HepG2 (cell line): ENCODE measurements at regions not wholly inside any gene's neighbourhood (a gene's known extent, or its start where the extent isn't known, plus 50 kb on each side); places are given as distances from the start of the nearest gene placed in this dataset.

Experiments used
- ATAC-seq: fragments of 200-7000 bp; cut with Tn5 transposase; 3 replicates; pipeline ENCODE4 v1.9.1; 2020; ENCODE audit warnings: mild to moderate bottlenecking, moderate library complexity
- BruUV-seq: library from RNA; stranded (reverse); fragments of 400-500 nt; replicated peaks from 2 replicates; lab custom pipeline; 2021; lab: Mats Ljungman, UMichigan
- CTCF ChIA-PET: fragments of 300-600 bp; formaldehyde crosslinking; extraction: SDS; loops from one replicate; lab custom pipeline; 2021; ENCODE audit warnings: low total read pairs, inconsistent platforms, low intra/inter-chr PET ratio; lab: Yijun Ruan, JAX
- POLR2A ChIA-PET: fragments of 350-600 bp; sonication (Branson Sonifier 250); formaldehyde crosslinking; loops from one replicate; lab custom pipeline; 2020; ENCODE audit warnings: antibody characterized with exemption, inconsistent platforms; lab: Yijun Ruan, JAX
- DNase-seq: peaks from one replicate; pipeline ENCODE4 v3.0.0-alpha.2; 2015; ENCODE audit warnings: low spot score
- FAIRE-seq: peaks from 3 replicates; lab custom pipeline; 2011; peaks lifted over from hg19 to GRCh38; lab: Jason Lieb, UNC
- H2AFZ ChIP-seq: one replicate; pipeline ENCODE4 v1.6.1; 2011; ENCODE audit warnings: low read length, inconsistent platforms
- H3K27ac ChIP-seq: fragments of 300-600 bp; 3 replicates; pipeline ENCODE4 v1.8.0; 2011; ENCODE audit warnings: mixed run types, mild to moderate bottlenecking, mixed read lengths, low read length, inconsistent platforms; ENCODE audit not compliant: insufficient read depth; ENCODE audit errors: extremely low read length
- H3K27me3 ChIP-seq, 2 experiments: fragments of 200-600 bp in 1 of 2; 2 replicates in 1 of 2; 3 replicates in 1 of 2; pipeline versions ENCODE4 v1.6.0 to v1.8.0; 2011; ENCODE audit warnings: low read length in 2 of 2, mild to moderate bottlenecking in 2 of 2, moderate library complexity in 2 of 2, inconsistent platforms in 1 of 2; ENCODE audit not compliant: insufficient read depth in 2 of 2, control insufficient read depth in 1 of 2
- H3K36me3 ChIP-seq, 2 experiments: fragments of 200-600 bp in 1 of 2; replicated peaks in 1 of 2; 2 replicates in 1 of 2; 3 replicates in 1 of 2; pipeline versions ENCODE4 v1.5.1 to v1.8.0; 2011; ENCODE audit warnings: low read length in 2 of 2, inconsistent platforms in 1 of 2; ENCODE audit not compliant: insufficient read depth in 2 of 2, control insufficient read depth in 1 of 2
- H3K4me1 ChIP-seq: 2 replicates; pipeline ENCODE4 v1.5.1; 2012; ENCODE audit warnings: low read length, inconsistent platforms; ENCODE audit not compliant: insufficient read depth
- H3K4me2 ChIP-seq: 2 replicates; pipeline ENCODE4 v1.6.0; 2011; ENCODE audit warnings: low read depth, low read length, inconsistent platforms
- H3K4me3 ChIP-seq, 3 experiments: fragments of 200-600 bp in 1 of 3; sonication (generic), shearing (Covaris generic) in 1 of 3; replicated peaks in 1 of 3; 2 replicates each; pipeline ENCODE4 v1.5.1; 2011 to 2016; ENCODE audit warnings: low read length in 3 of 3, inconsistent platforms in 2 of 3, low read depth in 2 of 3, mild to moderate bottlenecking in 2 of 3, control low read depth in 1 of 3, mixed read lengths in 1 of 3; ENCODE audit not compliant: insufficient read depth in 1 of 3
- H3K79me2 ChIP-seq: one replicate; pipeline ENCODE4 v1.6.1; 2011; ENCODE audit warnings: low read length, inconsistent platforms; ENCODE audit not compliant: insufficient read depth
- H3K9ac ChIP-seq: 2 replicates; pipeline ENCODE4 v1.6.0; 2011; ENCODE audit warnings: mild to moderate bottlenecking, low read depth, low read length, inconsistent platforms; ENCODE audit not compliant: insufficient read depth
- H3K9me3 ChIP-seq: 2 replicates; pipeline ENCODE4 v1.5.1; 2012; ENCODE audit warnings: mild to moderate bottlenecking, low read length
- H4K20me1 ChIP-seq: 2 replicates; pipeline ENCODE4 v1.6.0; 2011; ENCODE audit warnings: inconsistent platforms, mild to moderate bottlenecking, low read length, moderate library complexity; ENCODE audit not compliant: insufficient read depth
- ATAD3A ChIP-seq: sonication (generic); formaldehyde crosslinking; IDR thresholded peaks from 2 replicates; pipeline ENCODE4 v1.4.0; 2020; ENCODE audit warnings: missing genetic modification reagents
- HNRNPH1 ChIP-seq: fragments of 200-400 bp; formaldehyde crosslinking; optimal IDR thresholded peaks from 2 replicates; pipeline ENCODE3; 2017; ENCODE audit warnings: mild to moderate bottlenecking, low read depth, low read length
- KDM5A ChIP-seq: fragments of 200-600 bp; sonication (generic); IDR thresholded peaks from 2 replicates; pipeline ENCODE4 v1.7.0; 2018; ENCODE audit warnings: antibody characterized with exemption, mild to moderate bottlenecking, low read length, borderline replicate concordance
- MAFF ChIP-seq: IDR thresholded peaks from 2 replicates; pipeline ENCODE4 v1.6.1; 2011; ENCODE audit warnings: low read depth, low read length, improper control_type of control experiment
- MAFK ChIP-seq, 2 experiments: IDR thresholded peaks in 1 of 2; conservative IDR thresholded peaks in 1 of 2; 2 replicates each; pipeline ENCODE4 v1.6.1; 2011; ENCODE audit warnings: improper control_type of control experiment in 2 of 2, low read length in 2 of 2
- PITX1 ChIP-seq: sonication (generic); formaldehyde crosslinking; IDR thresholded peaks from 2 replicates; pipeline ENCODE4 v1.5.1; 2020; ENCODE audit warnings: mild to moderate bottlenecking, missing genetic modification reagents
- RAD51 ChIP-seq: fragments of 450-650 bp; IDR thresholded peaks from 2 replicates; pipeline ENCODE4 v1.6.1; 2016; ENCODE audit warnings: borderline replicate concordance
- SETDB1 ChIP-seq: sonication (generic); formaldehyde crosslinking; IDR thresholded peaks from 2 replicates; pipeline ENCODE4 v1.5.1; 2020; ENCODE audit warnings: missing genetic modification reagents, mild to moderate bottlenecking, borderline replicate concordance
- SIN3A ChIP-seq: IDR thresholded peaks from 2 replicates; pipeline ENCODE4 v1.6.1; 2011; ENCODE audit warnings: low read depth, mild to moderate bottlenecking, control low read depth, low read length, borderline replicate concordance
- SMARCE1 ChIP-seq: fragments of 450-650 bp; IDR thresholded peaks from 2 replicates; pipeline ENCODE4 v1.6.1; 2017; ENCODE audit warnings: borderline replicate concordance
- SRF ChIP-seq: IDR thresholded peaks from 2 replicates; pipeline ENCODE4 v1.6.1; 2011; ENCODE audit warnings: mild to moderate bottlenecking, low read depth, low read length, moderate library complexity
- TOPORS ChIP-seq: sonication (generic); formaldehyde crosslinking; IDR thresholded peaks from 2 replicates; pipeline ENCODE4 v1.8.0; 2023; ENCODE audit warnings: mild to moderate bottlenecking, missing genetic modification reagents
- ZBTB10 ChIP-seq: sonication (generic); formaldehyde crosslinking; IDR thresholded peaks from 2 replicates; pipeline ENCODE4 v1.4.0; 2020; ENCODE audit warnings: missing genetic modification reagents, borderline replicate concordance
- ZNF205 ChIP-seq: IDR thresholded peaks from 2 replicates; pipeline ENCODE4 v1.6.1; 2018; ENCODE audit warnings: missing biosample characterization, missing genetic modification reagents
- ZNF678 ChIP-seq: sonication (generic); formaldehyde crosslinking; IDR thresholded peaks from 2 replicates; pipeline ENCODE4 v1.4.0; 2020; ENCODE audit warnings: mild to moderate bottlenecking, missing genetic modification reagents
- WGBS: methylation state at CpG from one replicate; pipeline ENCODE4 v1.1.6; 2017; ENCODE audit warnings: low lambda C conversion rate; 5-methylcytosine and 5-hydroxymethylcytosine counted together
- in situ Hi-C: cut with HindIII; loops from 2 replicates; pipeline ENCODE4 v1.10.0; 2017; ENCODE audit warnings: low pct_unique_long_range_greater_than_20kb; ENCODE audit not compliant: extremely low pct_ligation_motif_present
- intact Hi-C: fragments of 100-400 bp; cut with micrococcal nuclease; formaldehyde crosslinking; loops from one replicate; pipeline ENCODE4 v1.10.0; 2022; ENCODE audit not compliant: unreplicated experiment

GRCh38 chr18:60950634-60951033 is 382.6 kb upstream of the CDH20 start:
- no peak for FAIRE-seq
- no peak overlapping the region for H3K27ac ChIP-seq
- POLR2A ChIA-PET = no interaction called here

GRCh38 chr18:60951091-60951490 is 382.1 kb upstream of the CDH20 start:
- DNase-seq (no peak), FAIRE-seq (no peak), ATAC-seq (no peak)
- Histone ChIP-seq H3K4me1 (no peaks in the 10 kb centered on the region), H3K9me3 (no peaks in the 10 kb centered on the region), H4K20me1 (no peaks in the 10 kb centered on the region), H3K9ac (no peak overlapping the region), H3K36me3 (no peaks in the 10 kb centered on the region), H3K4me3 (no peak overlapping the region), H3K27ac (no peak overlapping the region), H2AFZ (no peak overlapping the region), H3K79me2 (no peaks in the 10 kb centered on the region), H3K4me2 (no peak overlapping the region), H3K27me3 (no peaks in the 10 kb centered on the region)
- in situ Hi-C loops (no loop called here), intact Hi-C loops (no loop called here)
- ChIA-PET POLR2A (no interaction called here), CTCF (no interaction called here)
- no TSS peak for BruUV-seq
- TF ChIP-seq MAFF (peak; percentile 64), SRF (no peak), ZNF678 (CRISPR knock-in tag) (no peak), SMARCE1 (no peak), SIN3A (no peak), ZNF205 (CRISPR knock-in tag) (no peak), ZBTB10 (CRISPR knock-in tag) (no peak), MAFK (conservative IDR thresholded peaks at IDR 0.05 in 1 of 2, IDR thresholded peaks at IDR 0.05 in 1 of 2; ENCODE audit: low read length in 2 of 2) (peak; percentile 78 to 83), HNRNPH1 (no peak), TOPORS (CRISPR knock-in tag) (no peak), KDM5A (no peak), SETDB1 (CRISPR knock-in tag) (no peak), PITX1 (no peak)
- WGBS = 27% methylated on average over 2 of the region's 2 CpGs

More at GRCh38 chr18:60950634-60951033, 382.6 kb upstream of the CDH20 start:
- ATAC-seq (no peak), DNase-seq (no peak)
- Histone ChIP-seq H2AFZ (no peak overlapping the region), H3K4me3 (no peak overlapping the region), H3K36me3 (no peaks in the 10 kb centered on the region), H3K4me2 (no peak overlapping the region), H4K20me1 (no peaks in the 10 kb centered on the region), H3K79me2 (no peaks in the 10 kb centered on the region), H3K9me3 (no peaks in the 10 kb centered on the region), H3K4me1 (no peaks in the 10 kb centered on the region), H3K9ac (no peak overlapping the region), H3K27me3 (no peaks in the 10 kb centered on the region)
- TF ChIP-seq ATAD3A = no peak
- TF ChIP-seq RAD51 = no peak
- 1% methylated on average over 2 of the region's 2 CpGs for WGBS
- intact Hi-C loops (no loop called here), in situ Hi-C loops (no loop called here)
- CTCF ChIA-PET = no interaction called here
- no TSS peak for BruUV-seq
